Endodermal cell (in vitro differentiated cells): ENCODE measurements at regions not wholly inside any gene's neighbourhood (a gene's known extent, or its start where the extent isn't known, plus 50 kb on each side); places are given as distances from the start of the nearest gene placed in this dataset.
"Not testable (repeated sequence)": the region's sequence is repeated elsewhere in the genome, so short reads cannot be mapped to it uniquely, and the experiment has no call there.

Source experiments
- DNase-seq: peaks from one replicate; pipeline ENCODE4 v3.0.0-alpha.2; 2017
- H3K27ac ChIP-seq: 2 replicates; pipeline ENCODE4 v1.5.1; 2013; ENCODE audit warnings: mild to moderate bottlenecking, low read depth, low read length, moderate library complexity
- H3K27me3 ChIP-seq: 2 replicates; pipeline ENCODE4 v1.6.1; 2013; ENCODE audit warnings: mild to moderate bottlenecking, low read length, moderate library complexity; ENCODE audit not compliant: insufficient read depth, control insufficient read depth, poor library complexity, severe bottlenecking
- H3K36me3 ChIP-seq: 2 replicates; pipeline ENCODE4 v1.7.0; 2013; ENCODE audit warnings: mild to moderate bottlenecking, low read length, moderate library complexity; ENCODE audit not compliant: control insufficient read depth, insufficient read depth
- H3K4me1 ChIP-seq: one replicate; pipeline ENCODE4 v1.7.0; 2013; ENCODE audit warnings: low read length; ENCODE audit not compliant: control insufficient read depth, insufficient read depth
- H3K4me3 ChIP-seq: 2 replicates; pipeline ENCODE4 v1.5.1; 2013; ENCODE audit warnings: mild to moderate bottlenecking, low read length, moderate library complexity
- H3K9ac ChIP-seq: 2 replicates; pipeline ENCODE4 v1.6.1; 2013; ENCODE audit warnings: mild to moderate bottlenecking, low read length, moderate library complexity; ENCODE audit not compliant: poor library complexity, severe bottlenecking; ENCODE audit errors: extremely low read depth
- H3K9me3 ChIP-seq: 2 replicates; pipeline ENCODE4 v1.6.1; 2013; ENCODE audit warnings: mild to moderate bottlenecking, low read length, moderate library complexity; ENCODE audit not compliant: control insufficient read depth
- H3K27ac Mint-ChIP-seq: 2 replicates; pipeline ENCODE4 v1.8.0; 2020; ENCODE audit warnings: mixed read lengths
- H3K27me3 Mint-ChIP-seq: 2 replicates; pipeline ENCODE4 v1.8.0; 2021; ENCODE audit warnings: mild to moderate bottlenecking, mixed read lengths; ENCODE audit not compliant: insufficient read depth
- H3K36me3 Mint-ChIP-seq: 2 replicates; pipeline ENCODE4 v1.8.0; 2020; ENCODE audit warnings: low read depth, mixed read lengths
- H3K4me1 Mint-ChIP-seq: 2 replicates; pipeline ENCODE4 v1.8.0; 2020; ENCODE audit warnings: mixed read lengths
- H3K4me3 Mint-ChIP-seq: 2 replicates; pipeline ENCODE4 v1.8.0; 2020; ENCODE audit warnings: mild to moderate bottlenecking, moderate library complexity, mixed read lengths
- H3K9me3 Mint-ChIP-seq: 2 replicates; pipeline ENCODE4 v1.8.0; 2020; ENCODE audit warnings: mild to moderate bottlenecking, mixed read lengths
- CTCF ChIP-seq: fragments of 200-600 bp; sonication (generic); conservative IDR thresholded peaks from 2 replicates; pipeline ENCODE4 v1.5.0; 2021; ENCODE audit warnings: antibody characterized with exemption, mild to moderate bottlenecking
- WGBS, 2 experiments: methylation state at CpG; one replicate each; pipeline versions ENCODE4 v1.1.5 to v1.1.7; 2013; ENCODE audit warnings: missing lambda C conversion rate in 2 of 2, mixed read lengths in 1 of 2; ENCODE audit not compliant: insufficient coverage in 1 of 2, insufficient read length in 1 of 2; 5-methylcytosine and 5-hydroxymethylcytosine counted together

DNA sequence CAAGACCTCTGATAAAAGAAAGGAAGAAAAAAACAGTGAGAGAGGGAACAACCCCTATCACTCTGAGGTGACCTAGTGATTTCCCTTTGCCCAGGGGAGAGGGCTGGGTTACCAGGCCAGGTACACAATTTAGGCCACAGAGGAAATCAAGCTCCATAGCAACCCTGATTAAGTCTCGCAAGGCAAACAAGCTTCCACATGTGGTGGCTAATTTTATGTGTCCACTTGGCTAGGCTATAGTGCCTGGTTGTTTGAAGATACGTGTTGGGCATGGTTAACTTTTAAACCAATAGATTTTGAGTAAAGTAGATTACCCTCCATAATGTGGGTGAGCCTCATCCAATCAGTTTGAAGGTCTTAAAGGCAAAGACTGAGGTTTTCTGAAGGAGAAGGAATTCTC is 108.9 kb upstream of the TERB2 start:
- H3K27me3 ChIP-seq, H3K4me3 ChIP-seq, DNase-seq, H3K9me3 Mint-ChIP-seq, H3K9me3 ChIP-seq, H3K4me1 ChIP-seq, H3K4me1 Mint-ChIP-seq, H3K36me3 Mint-ChIP-seq, H3K4me3 Mint-ChIP-seq, H3K27me3 Mint-ChIP-seq, H3K9ac ChIP-seq, H3K27ac ChIP-seq, H3K36me3 ChIP-seq, H3K27ac Mint-ChIP-seq: not testable (repeated sequence)
- WGBS, 2 experiments = no CpG with 5 or more reads among the region's 2 CpGs

DNA sequence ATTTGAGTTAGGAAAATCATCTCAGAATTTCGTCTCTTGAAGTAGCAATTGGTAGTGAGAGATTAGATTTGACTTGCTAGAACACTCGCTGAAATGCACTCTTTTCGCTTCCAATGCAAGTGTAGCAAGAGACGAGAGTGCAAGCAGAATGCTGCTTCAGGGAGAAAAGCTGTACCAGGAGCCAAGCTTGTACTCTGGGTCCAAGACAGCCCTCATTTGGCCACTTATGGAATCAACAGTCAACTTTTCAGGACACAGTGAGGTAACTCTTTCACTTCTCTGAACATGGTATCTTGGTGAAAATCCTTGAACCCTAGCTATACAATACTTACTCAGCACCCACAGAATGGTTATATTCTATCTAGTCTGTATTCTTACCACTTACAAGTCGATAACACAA is 107.6 kb upstream of the TERB2 start:
- H3K4me1 Mint-ChIP-seq, H3K4me1 ChIP-seq, H3K36me3 ChIP-seq, H3K27me3 Mint-ChIP-seq, H3K36me3 Mint-ChIP-seq, H3K9me3 Mint-ChIP-seq, H3K4me3 Mint-ChIP-seq, H3K27ac ChIP-seq, H3K27ac Mint-ChIP-seq, DNase-seq, H3K9me3 ChIP-seq, H3K27me3 ChIP-seq, H3K4me3 ChIP-seq, H3K9ac ChIP-seq: not testable (repeated sequence)
- 86 to 90% methylated on average over 4 to 5 of the region's 5 CpGs for WGBS, 2 experiments

DNA sequence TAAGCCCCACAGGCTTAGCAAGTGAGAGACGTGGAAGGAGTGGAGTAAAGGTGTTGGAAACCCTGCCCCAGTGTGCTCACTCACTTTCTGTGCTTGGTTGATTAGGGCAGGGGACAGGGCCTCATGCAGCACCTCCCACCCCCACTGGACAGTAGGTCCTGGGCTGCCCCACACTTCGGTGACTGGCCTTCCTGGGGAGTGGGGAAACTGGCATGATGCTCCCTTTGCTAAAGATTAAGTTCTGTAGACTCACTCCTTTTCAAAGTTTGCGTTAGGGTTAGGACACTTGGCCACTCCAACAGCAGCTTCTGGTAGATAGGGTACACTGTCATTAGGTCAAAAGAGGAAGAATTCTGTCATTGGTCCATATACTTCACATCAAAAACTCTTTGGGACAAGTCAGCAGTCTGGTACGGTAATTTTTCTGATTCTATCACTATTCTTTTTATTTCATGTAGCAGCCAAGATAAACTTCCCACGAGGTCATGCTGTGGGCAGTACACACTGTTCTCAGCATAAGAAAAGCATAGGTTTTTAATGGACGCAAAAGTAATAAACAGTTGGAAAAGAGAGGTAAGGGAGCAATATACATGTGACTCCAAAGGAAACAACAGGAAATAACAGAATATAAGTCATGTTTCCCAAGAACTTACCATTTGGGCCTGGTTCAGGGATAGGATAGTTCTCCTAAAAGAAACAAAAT is 106.6 kb upstream of the TERB2 start:
- not testable (repeated sequence) for H3K27ac Mint-ChIP-seq, DNase-seq, H3K36me3 Mint-ChIP-seq, H3K9me3 ChIP-seq, H3K4me3 ChIP-seq, H3K9me3 Mint-ChIP-seq, H3K27me3 Mint-ChIP-seq, H3K4me1 Mint-ChIP-seq, H3K4me3 Mint-ChIP-seq, H3K9ac ChIP-seq, H3K4me1 ChIP-seq, H3K27ac ChIP-seq, H3K27me3 ChIP-seq, H3K36me3 ChIP-seq
- 90 to 96% methylated on average over 3 to 6 of the region's 6 CpGs for WGBS, 2 experiments

GRCh38 chr15:44853304-44853950 is 103.1 kb upstream of the TERB2 start:
- not testable (repeated sequence) for H3K27ac Mint-ChIP-seq, H3K4me3 ChIP-seq, H3K4me1 ChIP-seq, H3K9me3 Mint-ChIP-seq, H3K4me1 Mint-ChIP-seq, H3K27me3 Mint-ChIP-seq, H3K9me3 ChIP-seq, H3K27ac ChIP-seq, H3K36me3 ChIP-seq, H3K9ac ChIP-seq, H3K36me3 Mint-ChIP-seq, H3K4me3 Mint-ChIP-seq, H3K27me3 ChIP-seq
- peak; percentile 85 for DNase-seq
- TF ChIP-seq CTCF = peak; percentile 96
- 10 to 25% methylated on average over 2 to 4 of the region's 4 CpGs for WGBS, 2 experiments

GRCh38 chr15:44854696-44855095 is 101.8 kb upstream of the TERB2 start:
- H3K4me1 Mint-ChIP-seq, H3K4me1 ChIP-seq, H3K9me3 ChIP-seq, H3K36me3 Mint-ChIP-seq, DNase-seq, H3K4me3 ChIP-seq, H3K4me3 Mint-ChIP-seq, H3K36me3 ChIP-seq, H3K9ac ChIP-seq, H3K27ac ChIP-seq, H3K9me3 Mint-ChIP-seq, H3K27me3 ChIP-seq, H3K27me3 Mint-ChIP-seq, H3K27ac Mint-ChIP-seq: not testable (repeated sequence)
- WGBS, 2 experiments = no CpG with 5 or more reads among the region's 4 CpGs

DNA sequence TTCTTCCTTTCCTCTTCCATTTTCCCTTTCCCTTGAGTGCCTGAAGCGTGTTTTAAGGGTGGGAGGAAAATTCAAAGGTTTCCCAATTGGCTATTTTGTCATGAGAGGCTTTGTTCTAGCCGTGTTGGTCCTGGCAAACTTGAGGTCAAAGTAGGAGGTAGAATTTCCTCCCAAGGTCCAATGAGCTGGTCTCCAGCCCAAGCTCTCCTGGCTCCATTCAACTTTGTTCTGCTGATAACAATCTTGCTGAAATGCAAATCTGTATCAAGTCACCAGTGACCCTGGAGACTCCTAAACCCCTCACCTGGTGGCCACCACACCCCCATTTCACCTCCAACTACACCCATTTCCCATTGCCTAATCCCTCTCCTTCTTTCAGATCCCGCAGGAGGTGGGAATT is 100.2 kb upstream of the TERB2 start:
- no CpG with 5 or more reads among the region's 3 CpGs for WGBS, 2 experiments
- not testable (repeated sequence) for H3K9me3 ChIP-seq, H3K36me3 ChIP-seq, H3K27me3 ChIP-seq, H3K4me1 ChIP-seq, H3K4me3 Mint-ChIP-seq, H3K27ac ChIP-seq, H3K9me3 Mint-ChIP-seq, H3K36me3 Mint-ChIP-seq, DNase-seq, H3K9ac ChIP-seq, H3K27ac Mint-ChIP-seq, H3K4me3 ChIP-seq, H3K4me1 Mint-ChIP-seq
- H3K27me3 Mint-ChIP-seq = peaks cover 13% of the 10 kb centered on the region
